HL-60 (cell line): ENCODE measurements at regions not wholly inside any gene's neighbourhood (a gene's known extent, or its start where the extent isn't known, plus 50 kb on each side); places are given as distances from the start of the nearest gene placed in this dataset.

ENCODE experiments used
- POLR2AphosphoS5 ChIP-seq: IDR thresholded peaks from 2 replicates; pipeline ENCODE4 v1.6.1; 2012; ENCODE audit warnings: low read depth
- TF ChIP-seq, protein P1 (sequence below): IDR thresholded peaks from one replicate; pipeline ENCODE4 v1.5.1; 2011; ENCODE audit warnings: low read length, control low read depth, inconsistent platforms; ENCODE audit not compliant: insufficient read depth

GRCh38 chr5:155989879-155990278, 337.1 kb upstream of the SGCD start:
- TF ChIP-seq, protein P1, sequence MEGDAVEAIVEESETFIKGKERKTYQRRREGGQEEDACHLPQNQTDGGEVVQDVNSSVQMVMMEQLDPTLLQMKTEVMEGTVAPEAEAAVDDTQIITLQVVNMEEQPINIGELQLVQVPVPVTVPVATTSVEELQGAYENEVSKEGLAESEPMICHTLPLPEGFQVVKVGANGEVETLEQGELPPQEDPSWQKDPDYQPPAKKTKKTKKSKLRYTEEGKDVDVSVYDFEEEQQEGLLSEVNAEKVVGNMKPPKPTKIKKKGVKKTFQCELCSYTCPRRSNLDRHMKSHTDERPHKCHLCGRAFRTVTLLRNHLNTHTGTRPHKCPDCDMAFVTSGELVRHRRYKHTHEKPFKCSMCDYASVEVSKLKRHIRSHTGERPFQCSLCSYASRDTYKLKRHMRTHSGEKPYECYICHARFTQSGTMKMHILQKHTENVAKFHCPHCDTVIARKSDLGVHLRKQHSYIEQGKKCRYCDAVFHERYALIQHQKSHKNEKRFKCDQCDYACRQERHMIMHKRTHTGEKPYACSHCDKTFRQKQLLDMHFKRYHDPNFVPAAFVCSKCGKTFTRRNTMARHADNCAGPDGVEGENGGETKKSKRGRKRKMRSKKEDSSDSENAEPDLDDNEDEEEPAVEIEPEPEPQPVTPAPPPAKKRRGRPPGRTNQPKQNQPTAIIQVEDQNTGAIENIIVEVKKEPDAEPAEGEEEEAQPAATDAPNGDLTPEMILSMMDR, result no peak
- no peak for TF ChIP-seq POLR2AphosphoS5
